ENCODE measurements at regions not wholly inside any gene's neighbourhood (a gene's known extent, or its start where the extent isn't known, plus 50 kb on each side); places are given as distances from the start of the nearest gene placed in this dataset.

DNA sequence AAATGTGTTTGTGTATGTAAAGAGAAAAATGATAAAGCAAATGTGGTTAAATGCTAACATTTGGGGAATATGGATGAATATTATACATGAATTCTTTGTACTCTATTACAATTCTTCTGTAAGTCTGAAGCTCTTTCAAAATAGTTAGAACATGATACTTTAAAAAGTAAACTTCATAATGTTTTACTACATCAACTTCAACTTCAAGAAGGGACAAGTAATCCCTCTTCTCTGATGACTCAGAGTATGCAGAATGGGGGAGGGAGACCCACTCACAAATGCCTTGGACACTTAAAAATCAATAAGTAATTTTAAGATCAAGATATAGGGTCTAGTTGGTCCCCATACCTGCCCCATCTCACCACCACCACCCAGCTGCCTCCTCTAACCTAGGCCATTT lies 162.4 kb downstream of the ESM1 start:
- TF ChIP-seq CTCF (IDR thresholded peaks at IDR 0.05; ENCODE audit: extremely low read depth, missing control alignments) = no peak
- DNase-seq (ENCODE audit: low spot score) = no peak

DNA sequence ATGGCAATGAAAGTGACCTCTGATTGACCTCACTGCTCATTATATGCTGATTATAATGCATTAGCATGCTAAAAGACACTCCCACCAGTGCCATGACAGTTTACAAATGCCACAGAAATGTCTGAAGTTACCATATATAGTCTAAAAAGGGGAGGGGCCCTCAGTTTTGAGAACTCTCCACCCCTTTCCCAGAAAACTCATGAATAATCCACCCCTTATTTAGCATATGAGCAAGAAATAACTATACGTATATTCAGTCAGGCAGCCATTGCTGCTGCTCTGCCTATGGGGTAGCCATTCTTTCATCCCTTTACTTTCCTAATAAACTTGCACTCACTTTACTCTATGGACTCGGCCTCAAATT lies 163.1 kb downstream of the ESM1 start:
- TF ChIP-seq CTCF (IDR thresholded peaks at IDR 0.05; ENCODE audit: extremely low read depth, missing control alignments) = no peak
- no peak for DNase-seq (ENCODE audit: low spot score)

GRCh38 chr5:54821445-54822323 lies 163.7 kb downstream of the ESM1 start:
- DNase-seq (ENCODE audit: low spot score) = no peak

DNA sequence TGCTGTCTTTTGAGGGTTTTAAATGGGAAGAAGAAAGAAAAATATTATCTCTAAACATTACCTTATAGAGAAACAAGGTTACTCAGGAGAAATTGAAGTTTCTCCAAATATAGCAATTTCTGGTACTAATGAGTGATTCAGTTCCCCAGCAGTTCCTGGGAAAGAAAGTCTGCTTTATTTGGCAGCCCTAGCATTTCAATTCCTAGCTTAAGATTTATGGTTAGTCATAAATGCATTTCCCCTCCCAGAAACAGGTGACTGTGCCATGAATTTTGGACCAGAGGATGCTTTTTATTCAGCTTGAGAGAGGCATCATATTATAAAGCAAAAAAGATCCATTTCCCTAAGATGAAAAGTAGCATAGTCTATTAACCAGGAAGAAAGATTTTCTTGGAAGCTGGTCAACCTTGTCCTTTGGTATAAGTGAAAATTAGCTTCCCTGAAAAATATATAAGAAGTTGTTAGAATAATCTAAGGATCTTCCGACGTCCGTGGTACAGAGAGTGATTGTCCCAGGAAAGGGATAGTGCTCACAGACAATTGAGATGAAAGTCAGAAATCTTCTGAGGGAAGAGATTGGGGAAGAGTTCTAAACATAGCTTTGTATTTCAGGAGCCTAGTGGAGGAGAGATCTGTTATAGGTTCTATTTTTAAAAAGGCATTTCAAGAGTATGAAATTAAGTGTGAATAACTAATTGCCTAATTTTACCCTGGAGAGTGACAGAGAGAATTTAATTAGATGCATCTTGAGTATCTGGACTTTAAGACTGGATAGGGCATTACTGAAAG lies 164.9 kb downstream of the ESM1 start:
- no peak for DNase-seq (ENCODE audit: low spot score)
- no peak for TF ChIP-seq CTCF (IDR thresholded peaks at IDR 0.05; ENCODE audit: extremely low read depth, missing control alignments)

More at GRCh38 chr5:54821445-54822323, 163.7 kb downstream of the ESM1 start:
- TF ChIP-seq CTCF (IDR thresholded peaks at IDR 0.05; ENCODE audit: extremely low read depth, missing control alignments) = no peak

- no peak for DNase-seq (ENCODE audit: low spot score)
- no peak for TF ChIP-seq CTCF (IDR thresholded peaks at IDR 0.05; ENCODE audit: extremely low read depth, missing control alignments)
Measured at GRCh38 chr5:54807421-54807820, 178.0 kb downstream of the ESM1 start.

GRCh38 chr5:54804521-54804920 lies 180.9 kb downstream of the ESM1 start:
- no peak for TF ChIP-seq CTCF (IDR thresholded peaks at IDR 0.05; ENCODE audit: extremely low read depth, missing control alignments)
- no peak for DNase-seq (ENCODE audit: low spot score)

- no peak for DNase-seq (ENCODE audit: low spot score)
Measured at GRCh38 chr5:54804086-54804485, 181.3 kb downstream of the ESM1 start.

More at GRCh38 chr5:54804086-54804485, 181.3 kb downstream of the ESM1 start:
- TF ChIP-seq CTCF (IDR thresholded peaks at IDR 0.05; ENCODE audit: extremely low read depth, missing control alignments) = no peak
